HEK293T (cell line): ENCODE measurements at regions not wholly inside any gene's neighbourhood (a gene's known extent, or its start where the extent isn't known, plus 50 kb on each side); places are given as distances from the start of the nearest gene placed in this dataset.

Experiments used
- BHLHE40 ChIP-seq: fragments of 450-650 bp; IDR thresholded peaks from 2 replicates; pipeline ENCODE4 v1.6.1; 2016; ENCODE audit warnings: mild to moderate bottlenecking, moderate library complexity, borderline replicate concordance
- FOXM1 ChIP-seq: fragments of 450-650 bp; IDR thresholded peaks from 2 replicates; pipeline ENCODE4 v1.6.1; 2017; ENCODE audit warnings: mild to moderate bottlenecking, borderline replicate concordance
- TF ChIP-seq, protein P1 (sequence below): fragments of 450-650 bp; IDR thresholded peaks from 2 replicates; pipeline ENCODE4 v1.6.1; 2016

DNA sequence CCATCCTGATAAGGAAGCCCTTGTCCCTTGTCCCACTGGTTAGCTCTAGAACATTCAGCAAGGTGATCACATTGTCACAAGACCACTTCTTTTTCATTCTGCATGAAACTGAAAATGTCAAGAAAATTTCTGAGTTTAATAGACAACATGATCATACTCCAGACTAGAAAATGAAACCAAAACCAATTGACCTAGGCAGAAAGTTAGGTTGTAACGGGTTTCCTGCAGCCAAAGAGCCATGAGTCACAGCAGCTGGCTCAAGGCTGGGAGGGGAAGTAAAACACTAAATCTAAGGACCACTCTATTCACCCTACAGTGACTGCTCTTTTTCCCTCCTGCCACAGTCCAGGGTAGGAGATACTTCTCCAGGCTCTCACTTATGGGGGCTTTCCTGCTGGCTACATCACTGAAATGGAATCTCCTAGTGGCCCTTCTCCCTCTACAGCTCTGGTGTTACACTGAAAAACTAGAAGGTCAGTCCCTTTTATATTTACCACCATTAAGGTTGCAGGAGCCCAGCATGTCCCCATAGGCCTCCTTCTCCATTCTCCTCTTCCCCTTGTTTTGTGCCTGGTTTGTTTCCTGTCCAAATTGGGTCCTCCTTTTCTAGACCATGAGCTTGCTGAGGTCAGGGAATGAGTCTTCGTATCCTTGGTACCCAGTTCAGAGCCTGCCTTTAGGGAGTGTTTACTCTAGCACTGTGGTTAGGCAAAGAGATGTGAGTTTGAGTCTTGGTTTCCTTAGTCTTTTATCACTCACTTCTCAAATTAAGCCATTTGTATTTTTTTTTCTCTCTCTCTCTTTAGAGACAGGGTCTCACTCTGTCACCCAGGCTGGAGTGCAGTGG is 236.5 kb upstream of the JUN start:
- TF ChIP-seq BHLHE40 (no peak), FOXM1 (no peak)
- TF ChIP-seq, protein P1, sequence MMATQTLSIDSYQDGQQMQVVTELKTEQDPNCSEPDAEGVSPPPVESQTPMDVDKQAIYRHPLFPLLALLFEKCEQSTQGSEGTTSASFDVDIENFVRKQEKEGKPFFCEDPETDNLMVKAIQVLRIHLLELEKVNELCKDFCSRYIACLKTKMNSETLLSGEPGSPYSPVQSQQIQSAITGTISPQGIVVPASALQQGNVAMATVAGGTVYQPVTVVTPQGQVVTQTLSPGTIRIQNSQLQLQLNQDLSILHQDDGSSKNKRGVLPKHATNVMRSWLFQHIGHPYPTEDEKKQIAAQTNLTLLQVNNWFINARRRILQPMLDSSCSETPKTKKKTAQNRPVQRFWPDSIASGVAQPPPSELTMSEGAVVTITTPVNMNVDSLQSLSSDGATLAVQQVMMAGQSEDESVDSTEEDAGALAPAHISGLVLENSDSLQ, result no peak
